ENCODE measurements at regions not wholly inside any gene's neighbourhood (a gene's known extent, or its start where the extent isn't known, plus 50 kb on each side); places are given as distances from the start of the nearest gene placed in this dataset.

DNA sequence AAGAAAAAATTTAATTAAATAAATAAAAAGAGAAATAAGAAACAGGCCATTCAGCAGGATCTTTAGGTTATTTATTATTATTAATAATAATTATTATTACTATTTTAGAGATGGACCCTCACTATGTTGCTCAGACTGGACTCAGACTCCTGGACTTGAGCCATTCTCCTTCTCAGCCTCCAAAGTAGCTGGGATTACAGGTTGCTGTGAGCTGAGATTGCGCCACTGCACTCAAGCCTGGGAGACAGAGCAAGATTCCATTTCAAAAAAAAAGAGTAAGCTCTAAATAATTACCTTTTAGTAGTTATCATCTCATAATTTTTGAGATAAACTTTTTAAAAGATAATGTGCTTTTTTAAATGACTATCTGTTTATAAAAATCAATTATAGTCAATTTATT, 1102.8 kb upstream of the GJE1 start:
- Mint-ChIP-seq H3K4me1 (ENCODE audit: low read depth) (no peaks in the 10 kb centered on the region), H3K9me3 (no peaks in the 10 kb centered on the region), H3K27ac (no peak overlapping the region), H3K36me3 (ENCODE audit: low read depth) (no peaks in the 10 kb centered on the region), H3K27me3 (ENCODE audit: insufficient read depth) (no peaks in the 10 kb centered on the region), H3K4me3 (no peak overlapping the region)
- no peak for DNase-seq (ENCODE audit: low spot score)
- intact Hi-C loops (cut with micrococcal nuclease): no loop called here

DNA sequence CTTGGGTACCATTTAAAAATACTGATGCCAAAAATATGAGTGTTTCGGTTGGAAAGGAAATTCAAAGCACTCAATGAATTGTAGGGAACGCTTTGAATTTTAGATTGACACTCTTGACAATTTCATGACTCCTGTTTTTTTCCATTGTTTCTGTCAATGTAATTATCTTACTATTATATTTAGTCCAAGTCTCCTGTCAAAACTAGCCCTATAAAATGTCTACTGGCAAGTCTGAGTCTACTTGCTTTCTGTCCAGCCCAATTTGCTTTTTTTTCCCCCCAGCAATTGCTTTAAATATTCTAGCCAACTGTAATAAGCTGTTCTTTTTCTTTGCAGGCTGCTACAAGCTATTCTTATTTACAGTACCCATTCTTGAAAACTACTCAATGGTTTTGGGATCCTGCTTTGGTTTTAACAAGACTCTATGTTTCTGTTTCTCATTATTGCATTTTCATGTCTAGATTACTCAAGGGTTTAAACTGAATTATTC, 1103.9 kb upstream of the GJE1 start:
- no peak overlapping the region for H3K27ac Mint-ChIP-seq
- no peaks in the 10 kb centered on the region for H3K4me1 Mint-ChIP-seq (ENCODE audit: low read depth)
- intact Hi-C loops (cut with micrococcal nuclease): no loop called here
- H3K4me3 Mint-ChIP-seq: no peak overlapping the region
- no peaks in the 10 kb centered on the region for H3K36me3 Mint-ChIP-seq (ENCODE audit: low read depth)
- no peaks in the 10 kb centered on the region for H3K27me3 Mint-ChIP-seq (ENCODE audit: insufficient read depth)
- DNase-seq (ENCODE audit: low spot score): no peak
- H3K9me3 Mint-ChIP-seq: no peaks in the 10 kb centered on the region

GRCh38 chr6:141026504-141026903, 1106.2 kb upstream of the GJE1 start:
- no peak for DNase-seq (ENCODE audit: low spot score)
- no peak overlapping the region for H3K4me3 Mint-ChIP-seq
- H3K36me3 Mint-ChIP-seq (ENCODE audit: low read depth): no peaks in the 10 kb centered on the region
- no peaks in the 10 kb centered on the region for H3K4me1 Mint-ChIP-seq (ENCODE audit: low read depth)
- intact Hi-C loops (cut with micrococcal nuclease): no loop called here
- H3K9me3 Mint-ChIP-seq: no peaks in the 10 kb centered on the region
- H3K27me3 Mint-ChIP-seq (ENCODE audit: insufficient read depth): no peaks in the 10 kb centered on the region
- H3K27ac Mint-ChIP-seq: no peak overlapping the region

GRCh38 chr6:141024526-141024925, 1108.2 kb upstream of the GJE1 start:
- no peaks in the 10 kb centered on the region for H3K9me3 Mint-ChIP-seq
- no peaks in the 10 kb centered on the region for H3K4me1 Mint-ChIP-seq (ENCODE audit: low read depth)
- no peak overlapping the region for H3K27ac Mint-ChIP-seq
- H3K36me3 Mint-ChIP-seq (ENCODE audit: low read depth): no peaks in the 10 kb centered on the region
- H3K4me3 Mint-ChIP-seq: no peak overlapping the region
- no peaks in the 10 kb centered on the region for H3K27me3 Mint-ChIP-seq (ENCODE audit: insufficient read depth)
- intact Hi-C loops (cut with micrococcal nuclease): no loop called here
- DNase-seq (ENCODE audit: low spot score): no peak

- no peaks in the 10 kb centered on the region for H3K27me3 Mint-ChIP-seq (ENCODE audit: insufficient read depth)
- H3K4me3 Mint-ChIP-seq: no peak overlapping the region
- no peaks in the 10 kb centered on the region for H3K4me1 Mint-ChIP-seq (ENCODE audit: low read depth)
- no peaks in the 10 kb centered on the region for H3K9me3 Mint-ChIP-seq
- no peaks in the 10 kb centered on the region for H3K36me3 Mint-ChIP-seq (ENCODE audit: low read depth)
- no peak overlapping the region for H3K27ac Mint-ChIP-seq
- intact Hi-C loops (cut with micrococcal nuclease): no loop called here
- no peak for DNase-seq (ENCODE audit: low spot score)
Observed at GRCh38 chr6:141017941-141018340, 1114.8 kb upstream of the GJE1 start.

GRCh38 chr6:141000917-141001316, 1131.8 kb upstream of the GJE1 start:
- no peak for DNase-seq (ENCODE audit: low spot score)
- Mint-ChIP-seq H3K27me3 (ENCODE audit: insufficient read depth) (no peaks in the 10 kb centered on the region), H3K4me1 (ENCODE audit: low read depth) (no peaks in the 10 kb centered on the region), H3K36me3 (ENCODE audit: low read depth) (no peaks in the 10 kb centered on the region), H3K4me3 (no peak overlapping the region), H3K9me3 (no peaks in the 10 kb centered on the region), H3K27ac (no peak overlapping the region)
- intact Hi-C loops (cut with micrococcal nuclease): no loop called here

- no peak overlapping the region for H3K4me3 Mint-ChIP-seq
- H3K4me1 Mint-ChIP-seq (ENCODE audit: low read depth): no peaks in the 10 kb centered on the region
- intact Hi-C loops (cut with micrococcal nuclease): no loop called here
- DNase-seq (ENCODE audit: low spot score): no peak
- H3K9me3 Mint-ChIP-seq: no peaks in the 10 kb centered on the region
- no peaks in the 10 kb centered on the region for H3K36me3 Mint-ChIP-seq (ENCODE audit: low read depth)
- no peak overlapping the region for H3K27ac Mint-ChIP-seq
- H3K27me3 Mint-ChIP-seq (ENCODE audit: insufficient read depth): no peaks in the 10 kb centered on the region
Observed at GRCh38 chr6:140993515-140993914, 1139.2 kb upstream of the GJE1 start.

- intact Hi-C loops (cut with micrococcal nuclease): no loop called here
- no peaks in the 10 kb centered on the region for H3K36me3 Mint-ChIP-seq (ENCODE audit: low read depth)
- no peak overlapping the region for H3K27ac Mint-ChIP-seq
Observed at GRCh38 chr6:140992678-140993077, 1140.0 kb upstream of the GJE1 start.

DNA sequence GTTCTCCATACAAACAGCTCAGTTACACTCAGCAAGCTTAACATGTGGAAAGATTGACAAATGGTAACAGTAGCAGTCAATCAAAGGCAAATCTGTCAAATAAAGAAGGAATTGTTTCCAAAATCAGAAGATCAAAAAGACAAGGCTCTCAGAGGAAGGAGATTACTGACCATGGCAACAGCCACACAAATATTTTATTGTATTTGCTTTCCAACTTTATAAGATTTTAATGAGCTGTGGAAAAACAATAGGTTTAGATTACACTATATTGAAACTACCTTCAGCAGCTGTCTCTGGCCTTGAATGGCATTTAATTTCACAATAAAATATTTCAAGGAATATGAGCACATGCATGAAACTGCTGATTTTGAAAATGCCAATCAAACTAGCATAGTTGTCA, 1143.9 kb upstream of the GJE1 start:
- Mint-ChIP-seq H3K4me3 (no peak overlapping the region), H3K4me1 (ENCODE audit: low read depth) (no peaks in the 10 kb centered on the region), H3K9me3 (no peaks in the 10 kb centered on the region), H3K27ac (no peak overlapping the region), H3K27me3 (ENCODE audit: insufficient read depth) (no peaks in the 10 kb centered on the region), H3K36me3 (ENCODE audit: low read depth) (no peaks in the 10 kb centered on the region)
- DNase-seq (ENCODE audit: low spot score): no peak
- intact Hi-C loops (cut with micrococcal nuclease): no loop called here

More at GRCh38 chr6:140992678-140993077, 1140.0 kb upstream of the GJE1 start:
- DNase-seq (ENCODE audit: low spot score): no peak
- Mint-ChIP-seq H3K4me3 (no peak overlapping the region), H3K9me3 (no peaks in the 10 kb centered on the region), H3K27me3 (ENCODE audit: insufficient read depth) (no peaks in the 10 kb centered on the region), H3K4me1 (ENCODE audit: low read depth) (no peaks in the 10 kb centered on the region)

DNA sequence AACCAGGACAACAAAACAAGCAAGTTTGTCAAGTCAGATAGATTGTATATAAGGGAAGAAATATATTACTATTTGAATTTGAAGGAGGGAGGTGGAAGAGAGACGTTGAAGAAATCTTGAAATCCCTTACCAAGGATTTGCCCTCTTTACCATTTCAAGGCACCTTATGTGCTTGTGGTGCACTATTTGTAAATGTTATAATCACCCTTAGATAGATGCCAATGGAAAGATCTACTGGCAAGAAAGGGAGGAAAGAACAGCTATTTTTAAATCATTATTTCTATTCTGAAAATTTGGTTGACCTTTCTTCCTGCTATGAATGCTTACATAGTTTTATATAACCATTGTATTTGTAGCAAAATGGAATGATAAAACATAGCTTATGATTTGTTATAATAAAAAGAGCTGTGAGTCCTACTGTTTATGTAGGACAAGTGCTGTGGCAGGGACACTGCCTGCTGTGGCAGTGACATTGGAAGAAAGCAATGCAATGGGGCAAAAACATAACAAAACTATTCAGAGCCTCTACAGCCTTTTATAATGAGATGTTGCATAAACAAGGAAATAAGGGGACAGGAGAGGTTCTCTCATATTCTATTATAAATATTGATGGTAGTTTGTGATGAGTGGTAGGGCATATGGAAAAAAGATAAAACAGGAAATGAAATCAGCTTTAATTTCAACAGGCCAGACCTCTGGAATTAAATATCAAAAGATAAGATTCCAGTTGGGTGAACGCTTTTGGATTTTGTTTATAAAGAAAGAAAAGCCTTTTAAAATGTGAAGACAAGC, 1145.2 kb upstream of the GJE1 start:
- Mint-ChIP-seq H3K9me3 (no peaks in the 10 kb centered on the region), H3K27ac (no peak overlapping the region), H3K36me3 (ENCODE audit: low read depth) (no peaks in the 10 kb centered on the region), H3K4me1 (ENCODE audit: low read depth) (no peaks in the 10 kb centered on the region), H3K27me3 (ENCODE audit: insufficient read depth) (no peaks in the 10 kb centered on the region), H3K4me3 (no peak overlapping the region)
- DNase-seq (ENCODE audit: low spot score): no peak
- intact Hi-C loops (cut with micrococcal nuclease): no loop called here

DNA sequence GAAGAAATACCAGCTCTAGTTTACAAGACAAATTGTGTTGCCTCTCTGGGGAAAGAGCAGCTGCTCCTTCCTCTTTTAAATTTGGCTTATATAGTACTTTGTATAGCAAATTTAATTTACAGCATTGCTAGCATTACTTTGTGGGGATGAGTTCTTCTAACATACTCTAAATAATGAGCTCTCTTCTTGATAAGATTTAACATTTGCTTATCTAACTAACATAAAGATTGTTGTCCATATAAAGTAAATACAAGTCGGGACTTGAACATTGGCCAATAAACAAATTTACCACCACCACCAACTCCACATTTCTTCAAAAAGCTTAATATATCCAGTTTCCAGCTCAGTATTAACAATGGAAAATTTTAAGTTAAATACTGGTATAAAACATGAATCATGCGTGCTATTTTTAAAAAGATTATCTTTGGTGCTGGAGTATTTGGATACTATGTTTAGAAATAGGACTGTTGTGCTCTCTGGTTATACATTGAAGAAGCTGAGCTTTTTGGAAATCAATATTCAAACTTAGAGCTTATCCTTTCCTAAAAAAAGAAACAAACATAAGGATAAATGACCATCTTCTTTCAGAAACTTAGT, 1146.9 kb upstream of the GJE1 start:
- Mint-ChIP-seq H3K36me3 (ENCODE audit: low read depth) (no peaks in the 10 kb centered on the region), H3K9me3 (no peaks in the 10 kb centered on the region), H3K4me1 (ENCODE audit: low read depth) (no peaks in the 10 kb centered on the region), H3K4me3 (no peak overlapping the region), H3K27ac (no peak overlapping the region), H3K27me3 (ENCODE audit: insufficient read depth) (no peaks in the 10 kb centered on the region)
- no peak for DNase-seq (ENCODE audit: low spot score)
- intact Hi-C loops (cut with micrococcal nuclease): no loop called here

GRCh38 chr6:140980265-140980887, 1152.3 kb upstream of the GJE1 start:
- H3K4me3 Mint-ChIP-seq: no peak overlapping the region
- intact Hi-C loops (cut with micrococcal nuclease): no loop called here
- H3K27ac Mint-ChIP-seq: no peak overlapping the region
- DNase-seq (ENCODE audit: low spot score): no peak
- no peaks in the 10 kb centered on the region for H3K4me1 Mint-ChIP-seq (ENCODE audit: low read depth)
- no peaks in the 10 kb centered on the region for H3K36me3 Mint-ChIP-seq (ENCODE audit: low read depth)
- no peaks in the 10 kb centered on the region for H3K27me3 Mint-ChIP-seq (ENCODE audit: insufficient read depth)
- no peaks in the 10 kb centered on the region for H3K9me3 Mint-ChIP-seq

GRCh38 chr6:140979642-140980091, 1153.1 kb upstream of the GJE1 start:
- Mint-ChIP-seq H3K4me3 (no peak overlapping the region), H3K36me3 (ENCODE audit: low read depth) (no peaks in the 10 kb centered on the region), H3K27ac (no peak overlapping the region), H3K9me3 (no peaks in the 10 kb centered on the region), H3K27me3 (ENCODE audit: insufficient read depth) (no peaks in the 10 kb centered on the region), H3K4me1 (ENCODE audit: low read depth) (no peaks in the 10 kb centered on the region)
- intact Hi-C loops (cut with micrococcal nuclease): no loop called here
- no peak for DNase-seq (ENCODE audit: low spot score)

Data from activated T-helper 1 cell treated with anti-CD3 and anti-CD28 coated beads, Interleukin-12 subunit alpha, Interleukin-12 subunit beta, Interleukin-2, Interleukin-4 antibody, amounts not matched to agents 30 ng/mL and 10 ng/mL and 1 ng/mL, durations not matched to agents 14 hours and 24 hours and 36 hours (primary cell).